GM19240 (cell line): ENCODE measurements at regions not wholly inside any gene's neighbourhood (a gene's known extent, or its start where the extent isn't known, plus 50 kb on each side); places are given as distances from the start of the nearest gene placed in this dataset.

Experiments used
- DNase-seq: peaks from one replicate; pipeline ENCODE4 v3.0.0; 2011; ENCODE audit warnings: low spot score; ENCODE audit not compliant: insufficient read length

- DNase-seq: no peak
Measured at GRCh38 chr4:53647547-53647946, 56.3 kb upstream of the LNX1 start.

DNA sequence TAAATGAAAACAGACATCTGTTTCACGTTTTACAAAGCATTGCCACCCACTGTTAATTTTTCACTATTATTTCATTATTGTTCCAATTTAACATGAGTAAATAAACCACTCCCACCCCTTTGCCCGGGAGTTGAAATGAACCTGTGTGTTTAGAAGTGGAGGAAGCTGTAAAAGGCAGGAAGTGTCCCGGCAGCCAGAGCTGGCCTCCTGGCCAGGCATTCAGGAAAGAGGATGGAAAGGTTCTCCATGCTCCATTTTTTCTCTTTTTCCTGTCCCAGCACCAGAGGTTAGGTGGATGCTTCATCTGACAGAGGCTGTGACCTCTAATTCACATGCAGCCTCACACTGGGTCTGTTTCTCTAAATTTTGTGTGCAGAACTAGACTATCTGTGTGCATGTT is 55.5 kb upstream of the LNX1 start:
- no peak for DNase-seq

GRCh38 chr4:53645108-53645507 is 53.8 kb upstream of the LNX1 start:
- no peak for DNase-seq

- DNase-seq: no peak
Measured at GRCh38 chr4:53644607-53645006, 53.3 kb upstream of the LNX1 start.
